GM23248 (cell line): ENCODE measurements at regions not wholly inside any gene's neighbourhood (a gene's known extent, or its start where the extent isn't known, plus 50 kb on each side); places are given as distances from the start of the nearest gene placed in this dataset.

ENCODE experiments used
- EZH2 ChIP-seq: fragments of 200-600 bp; sonication (generic); IDR thresholded peaks from 2 replicates; pipeline ENCODE4 v1.6.1; 2018; ENCODE audit warnings: antibody characterized with exemption, mild to moderate bottlenecking; ENCODE audit not compliant: insufficient read depth, poor library complexity, severe bottlenecking
- EZH2phosphoT487 ChIP-seq: fragments of 200-600 bp; sonication (generic); IDR thresholded peaks from 2 replicates; pipeline ENCODE4 v1.6.1; 2018; ENCODE audit warnings: antibody characterized with exemption, moderate library complexity, mild to moderate bottlenecking, low read depth; ENCODE audit not compliant: insufficient read depth

DNA sequence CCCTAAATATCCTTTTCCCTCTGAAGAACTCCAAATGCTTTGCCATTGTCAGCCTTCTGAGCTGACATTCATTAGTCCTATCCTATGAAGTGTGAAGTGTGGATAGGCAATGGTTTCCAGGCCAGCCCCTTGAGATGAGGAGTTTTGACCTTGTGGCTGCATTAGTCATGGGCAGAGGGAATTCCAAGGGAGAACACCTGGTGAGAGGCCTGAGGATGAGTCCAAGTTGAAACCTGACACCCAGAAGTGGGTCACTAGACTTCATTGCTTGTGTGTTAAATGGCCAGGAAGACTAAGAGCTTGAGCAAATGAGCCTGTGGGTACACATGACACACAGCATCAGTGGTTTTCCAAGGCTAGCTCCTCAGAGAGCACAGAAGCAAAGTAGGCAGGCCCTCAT lies 260.8 kb downstream of the SKAP2 start:
- no peak for TF ChIP-seq EZH2
- no peak for TF ChIP-seq EZH2phosphoT487
